ENCODE measurements at regions not wholly inside any gene's neighbourhood (a gene's known extent, or its start where the extent isn't known, plus 50 kb on each side); places are given as distances from the start of the nearest gene placed in this dataset.

- no peak for TF ChIP-seq EZH2 (IDR thresholded peaks at IDR 0.05; ENCODE audit: borderline replicate concordance)
- no peak for TF ChIP-seq CTCF (IDR thresholded peaks at IDR 0.05; ENCODE audit: poor library complexity)
- TF ChIP-seq EZH2phosphoT487 (IDR thresholded peaks at IDR 0.05; ENCODE audit: low read depth, severe bottlenecking, unreplicated experiment): no peak
Measured at GRCh38 chr11:19392321-19392720, 151.6 kb upstream of the E2F8 start.
